Mesenchymal stem cell (in vitro differentiated cells and primary cell): ENCODE measurements at regions not wholly inside any gene's neighbourhood (a gene's known extent, or its start where the extent isn't known, plus 50 kb on each side); places are given as distances from the start of the nearest gene placed in this dataset.

ENCODE experiments used
- DNase-seq: peaks from one replicate; pipeline ENCODE4 v3.0.0-alpha.2; 2013
- H2AFZ ChIP-seq: one replicate; pipeline ENCODE4 v1.6.1; 2013; ENCODE audit warnings: low read depth, mild to moderate bottlenecking, control low read depth, inconsistent platforms, low read length, moderate library complexity
- H2AK5ac ChIP-seq: 2 replicates; pipeline ENCODE4 v1.6.1; 2013; ENCODE audit warnings: low read length, moderate library complexity, mild to moderate bottlenecking, inconsistent platforms; ENCODE audit not compliant: severe bottlenecking
- H2BK120ac ChIP-seq: one replicate; pipeline ENCODE4 v1.6.1; 2013; ENCODE audit warnings: low read depth, mild to moderate bottlenecking, inconsistent platforms, low read length, moderate library complexity
- H2BK12ac ChIP-seq, 2 experiments: one replicate each; pipeline ENCODE4 v1.6.1; 2013; ENCODE audit warnings: inconsistent platforms in 2 of 2, low read length in 2 of 2, mild to moderate bottlenecking in 2 of 2, moderate library complexity in 2 of 2, control low read depth in 1 of 2
- H2BK15ac ChIP-seq: one replicate; pipeline ENCODE4 v1.6.1; 2013; ENCODE audit warnings: mild to moderate bottlenecking, low read depth, inconsistent platforms; ENCODE audit not compliant: poor library complexity, severe bottlenecking
- H2BK5ac ChIP-seq: 2 replicates; pipeline ENCODE4 v1.6.1; 2013; ENCODE audit warnings: low read depth, mild to moderate bottlenecking, low read length, control low read depth, inconsistent platforms; ENCODE audit not compliant: poor library complexity, severe bottlenecking
- H3K14ac ChIP-seq, 2 experiments: one replicate each; pipeline ENCODE4 v1.6.1; 2013; ENCODE audit warnings: inconsistent platforms in 2 of 2, low read length in 2 of 2, control low read depth in 1 of 2, mild to moderate bottlenecking in 1 of 2, moderate library complexity in 1 of 2
- H3K18ac ChIP-seq, 2 experiments: one replicate each; pipeline ENCODE4 v1.6.1; 2013; ENCODE audit warnings: inconsistent platforms in 2 of 2, low read length in 2 of 2, control low read depth in 1 of 2, low read depth in 1 of 2, mild to moderate bottlenecking in 1 of 2
- H3K23ac ChIP-seq, 2 experiments: one replicate each; pipeline ENCODE4 v1.6.1; 2013; ENCODE audit warnings: inconsistent platforms in 2 of 2, low read length in 2 of 2, mild to moderate bottlenecking in 2 of 2, moderate library complexity in 2 of 2, control low read depth in 1 of 2
- H3K27ac ChIP-seq: 2 replicates; pipeline ENCODE4 v1.5.1; 2013; ENCODE audit warnings: mild to moderate bottlenecking, moderate library complexity, low read length, control low read depth, inconsistent platforms; ENCODE audit not compliant: poor library complexity, severe bottlenecking
- H3K27me3 ChIP-seq, 2 experiments: 2 replicates each; pipeline versions ENCODE4 v1.6.1 to v1.7.0; 2013; ENCODE audit warnings: low read length in 2 of 2, mild to moderate bottlenecking in 2 of 2, moderate library complexity in 2 of 2, control low read depth in 1 of 2, inconsistent platforms in 1 of 2; ENCODE audit not compliant: control insufficient read depth in 1 of 2, insufficient read depth in 1 of 2
- H3K36me3 ChIP-seq, 2 experiments: 2 replicates each; pipeline versions ENCODE4 v1.6.1 to v1.7.0; 2013; ENCODE audit warnings: low read length in 2 of 2, control low read depth in 1 of 2, inconsistent platforms in 1 of 2, low read depth in 1 of 2, mild to moderate bottlenecking in 1 of 2; ENCODE audit not compliant: insufficient read depth in 2 of 2, control insufficient read depth in 1 of 2
- H3K4ac ChIP-seq, 2 experiments: one replicate each; pipeline ENCODE4 v1.6.1; 2013; ENCODE audit warnings: inconsistent platforms in 2 of 2, low read length in 2 of 2, mild to moderate bottlenecking in 2 of 2, moderate library complexity in 2 of 2, control low read depth in 1 of 2, low read depth in 1 of 2
- H3K4me1 ChIP-seq: 2 replicates; pipeline ENCODE4 v1.6.1; 2013; ENCODE audit warnings: low read depth, low read length, control low read depth; ENCODE audit not compliant: control insufficient read depth, insufficient read depth
- H3K4me2 ChIP-seq: 2 replicates; pipeline ENCODE4 v1.6.1; 2013; ENCODE audit warnings: low read length, mild to moderate bottlenecking, inconsistent platforms; ENCODE audit not compliant: poor library complexity, severe bottlenecking
- H3K4me3 ChIP-seq, 2 experiments: 2 replicates each; pipeline versions ENCODE4 v1.5.1 to v1.7.0; 2013; ENCODE audit warnings: low read length in 2 of 2, mild to moderate bottlenecking in 2 of 2, control low read depth in 1 of 2, low read depth in 1 of 2; ENCODE audit not compliant: insufficient read depth in 1 of 2
- H3K79me1 ChIP-seq: replicated peaks from 2 replicates; pipeline ENCODE4 v1.6.1; 2013; ENCODE audit warnings: mild to moderate bottlenecking, control low read depth, low read length, inconsistent platforms; ENCODE audit not compliant: poor library complexity, severe bottlenecking
- H3K9ac ChIP-seq: 2 replicates; pipeline ENCODE4 v1.7.0; 2013; ENCODE audit warnings: mild to moderate bottlenecking, low read length, moderate library complexity
- H3K9me3 ChIP-seq: 2 replicates; pipeline ENCODE4 v1.7.0; 2013; ENCODE audit warnings: mild to moderate bottlenecking, low read length; ENCODE audit not compliant: control insufficient read depth
- H4K8ac ChIP-seq: one replicate; pipeline ENCODE4 v1.6.1; 2013; ENCODE audit warnings: inconsistent platforms, mild to moderate bottlenecking, low read length, moderate library complexity
- H4K91ac ChIP-seq: one replicate; pipeline ENCODE4 v1.6.1; 2013; ENCODE audit warnings: mild to moderate bottlenecking, low read length, inconsistent platforms
- WGBS: methylation state at CpG from one replicate; pipeline ENCODE4 v1.1.7; 2013; ENCODE audit warnings: mixed read lengths; 5-methylcytosine and 5-hydroxymethylcytosine counted together

DNA sequence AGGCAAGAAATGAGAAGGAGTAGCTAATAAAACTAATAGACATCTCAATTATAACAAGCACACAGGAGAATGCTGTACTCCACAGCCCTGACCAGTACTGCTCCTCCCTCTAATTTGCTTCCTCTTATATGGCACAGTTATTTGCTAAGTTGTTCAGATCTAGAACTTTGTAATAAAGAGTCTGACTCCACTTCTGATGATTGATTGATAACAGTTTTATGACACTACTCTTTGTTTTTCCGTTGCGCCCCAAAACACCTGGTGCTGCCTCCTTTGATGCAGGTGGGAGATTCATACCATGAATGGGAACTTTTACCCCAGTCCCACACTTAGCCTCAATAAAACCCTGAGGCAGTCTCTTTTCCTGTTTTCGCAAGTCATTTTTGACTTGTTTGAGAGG, 777.7 kb downstream of the GBE1 start:
- H4K91ac ChIP-seq: no peak overlapping the region
- H3K4me3 ChIP-seq: no peak overlapping the region
- no peak overlapping the region for H2BK12ac ChIP-seq
- no peak overlapping the region for H3K14ac ChIP-seq
- no peak overlapping the region for H2BK5ac ChIP-seq
- no peaks in the 10 kb centered on the region for H3K79me1 ChIP-seq
- no peak overlapping the region for H3K4ac ChIP-seq
- no peaks in the 10 kb centered on the region for H3K27me3 ChIP-seq
- H3K4me2 ChIP-seq: no peak overlapping the region
- H2BK15ac ChIP-seq: no peak overlapping the region
- peaks cover 4% of the 10 kb centered on the region for H3K9me3 ChIP-seq
- H3K4me1 ChIP-seq: no peaks in the 10 kb centered on the region
- H3K36me3 ChIP-seq: no peaks in the 10 kb centered on the region
- H2BK120ac ChIP-seq: no peak overlapping the region
- H3K23ac ChIP-seq: no peak overlapping the region
- H3K18ac ChIP-seq: no peak overlapping the region
- no peak overlapping the region for H3K27ac ChIP-seq
- 38% methylated on average over 2 of the region's 3 CpGs for WGBS
- H4K8ac ChIP-seq: no peak overlapping the region
- H2AFZ ChIP-seq: no peak overlapping the region
- DNase-seq: no peak
- no peak overlapping the region for H3K9ac ChIP-seq
- no peak overlapping the region for H2AK5ac ChIP-seq

DNA sequence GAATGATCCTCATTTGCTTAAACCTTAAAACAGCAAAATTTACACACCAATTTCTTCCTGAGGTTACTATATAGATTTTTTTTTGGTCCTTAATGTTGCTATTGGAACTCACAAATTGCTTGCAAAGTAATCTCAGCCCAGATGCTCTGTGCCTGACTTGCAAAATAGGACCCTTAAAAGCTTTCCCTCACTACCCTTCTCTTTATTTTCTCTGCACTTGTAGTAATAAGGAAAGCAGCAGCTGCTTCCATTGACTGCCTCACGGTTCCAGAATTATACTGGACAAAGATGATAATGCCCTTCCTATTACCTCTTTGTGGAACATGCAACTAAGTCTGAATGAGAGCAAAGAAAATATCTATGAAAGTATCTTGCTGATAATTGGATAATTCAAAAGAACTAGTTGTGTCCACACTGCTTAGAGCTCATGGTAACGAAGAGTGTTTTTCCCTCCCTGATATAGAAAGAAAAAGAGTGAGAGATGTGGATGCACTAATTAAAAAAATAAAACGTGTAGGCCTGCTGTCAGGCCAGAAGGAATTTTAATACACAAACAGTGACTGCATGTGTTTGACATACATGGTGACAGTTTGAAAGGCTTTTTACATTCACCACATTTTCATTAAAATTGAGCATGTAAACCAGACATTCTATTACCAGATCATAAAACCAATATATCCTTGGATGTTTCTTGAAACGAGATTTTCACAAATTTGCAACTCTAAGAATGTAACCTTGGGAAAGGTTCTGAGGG, 783.1 kb downstream of the GBE1 start:
- no peak overlapping the region for H3K18ac ChIP-seq
- H3K36me3 ChIP-seq: no peaks in the 10 kb centered on the region
- no peak overlapping the region for H4K8ac ChIP-seq
- no peak overlapping the region for H3K23ac ChIP-seq
- H3K9me3 ChIP-seq: no peaks in the 10 kb centered on the region
- no peak overlapping the region for H3K4me2 ChIP-seq
- H3K79me1 ChIP-seq: no peaks in the 10 kb centered on the region
- H2BK12ac ChIP-seq: no peak overlapping the region
- no peak overlapping the region for H3K4me3 ChIP-seq
- no peak overlapping the region for H4K91ac ChIP-seq
- no peak overlapping the region for H3K4ac ChIP-seq
- H2AFZ ChIP-seq: no peak overlapping the region
- H3K4me1 ChIP-seq: no peaks in the 10 kb centered on the region
- no peak overlapping the region for H3K27ac ChIP-seq
- no peak overlapping the region for H3K9ac ChIP-seq
- no peak overlapping the region for H2BK5ac ChIP-seq
- no peaks in the 10 kb centered on the region for H3K27me3 ChIP-seq
- H2AK5ac ChIP-seq: no peak overlapping the region
- no peak for DNase-seq
- H2BK15ac ChIP-seq: no peak overlapping the region
- no peak overlapping the region for H3K14ac ChIP-seq
- no peak overlapping the region for H2BK120ac ChIP-seq
- 45% methylated on average over 1 of the region's 4 CpGs for WGBS

DNA sequence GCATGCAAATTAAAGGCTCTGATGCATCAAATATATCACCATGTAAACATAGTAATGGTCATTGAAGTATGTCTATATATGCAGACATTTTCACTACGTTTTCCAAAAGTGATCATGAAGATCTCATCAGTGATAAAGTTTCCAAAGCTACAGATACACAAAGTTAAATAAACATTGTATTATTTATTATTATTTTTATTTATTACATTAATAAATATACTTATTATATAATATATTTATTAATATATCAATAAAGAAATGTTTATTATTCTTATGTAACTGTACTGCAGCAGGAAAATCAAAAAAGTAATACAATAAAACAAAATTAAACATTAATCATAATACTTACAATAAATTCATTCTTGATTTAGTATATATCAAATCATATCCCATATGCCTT, 791.2 kb downstream of the GBE1 start:
- Histone ChIP-seq H2AFZ (no peak overlapping the region), H3K9ac (no peak overlapping the region), H3K14ac (no peak overlapping the region), H3K27me3 (no peaks in the 10 kb centered on the region), H3K4me1 (no peaks in the 10 kb centered on the region), H3K18ac (no peak overlapping the region), H3K79me1 (no peaks in the 10 kb centered on the region), H4K91ac (no peak overlapping the region), H2BK15ac (no peak overlapping the region), H3K27ac (no peak overlapping the region), H3K9me3 (no peaks in the 10 kb centered on the region), H3K23ac (no peak overlapping the region), H2BK12ac (no peak overlapping the region), H4K8ac (no peak overlapping the region), H3K4me2 (no peak overlapping the region), H2BK5ac (no peak overlapping the region), H3K36me3 (no peaks in the 10 kb centered on the region), H2BK120ac (no peak overlapping the region), H3K4ac (no peak overlapping the region), H2AK5ac (no peak overlapping the region), H3K4me3 (no peak overlapping the region)
- WGBS: no CpG with 5 or more reads among the region's 1 CpG
- no peak for DNase-seq

DNA sequence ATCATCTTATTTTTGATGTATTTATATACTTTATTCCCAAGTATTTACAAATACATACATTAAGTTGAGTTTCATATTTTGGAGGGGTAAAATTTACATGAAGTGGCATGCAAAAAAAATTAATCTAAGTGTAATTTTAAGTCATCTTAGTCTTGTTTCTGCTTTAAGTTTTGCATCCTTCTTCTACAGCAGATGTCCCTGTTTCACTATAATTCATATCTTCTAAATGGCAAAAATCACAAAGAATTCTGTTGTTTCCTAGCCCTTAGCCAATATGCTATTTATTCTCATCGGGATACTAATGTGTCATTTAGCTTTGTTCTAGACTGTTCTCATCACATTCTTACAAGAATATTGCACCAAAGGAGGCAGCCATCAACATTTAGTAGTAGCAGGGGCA, 831.9 kb downstream of the GBE1 start:
- Histone ChIP-seq H3K9ac (no peak overlapping the region), H3K18ac (no peak overlapping the region), H4K91ac (no peak overlapping the region), H3K4ac (no peak overlapping the region), H3K23ac (no peak overlapping the region), H2BK15ac (no peak overlapping the region), H3K4me1 (no peaks in the 10 kb centered on the region), H2AFZ (no peak overlapping the region), H3K27me3 (no peaks in the 10 kb centered on the region), H2BK5ac (no peak overlapping the region), H4K8ac (no peak overlapping the region), H3K14ac (no peak overlapping the region), H3K79me1 (no peaks in the 10 kb centered on the region), H3K36me3 (no peaks in the 10 kb centered on the region), H3K9me3 (peaks cover 4% of the 10 kb centered on the region), H2BK12ac (no peak overlapping the region), H3K27ac (no peak overlapping the region), H2BK120ac (no peak overlapping the region), H3K4me2 (no peak overlapping the region), H2AK5ac (no peak overlapping the region), H3K4me3 (no peak overlapping the region)
- no peak for DNase-seq
- WGBS: 90% methylated on average over 1 of the region's 1 CpG
